ENCODE measurements at regions not wholly inside any gene's neighbourhood (a gene's known extent, or its start where the extent isn't known, plus 50 kb on each side); places are given as distances from the start of the nearest gene placed in this dataset.

DNA sequence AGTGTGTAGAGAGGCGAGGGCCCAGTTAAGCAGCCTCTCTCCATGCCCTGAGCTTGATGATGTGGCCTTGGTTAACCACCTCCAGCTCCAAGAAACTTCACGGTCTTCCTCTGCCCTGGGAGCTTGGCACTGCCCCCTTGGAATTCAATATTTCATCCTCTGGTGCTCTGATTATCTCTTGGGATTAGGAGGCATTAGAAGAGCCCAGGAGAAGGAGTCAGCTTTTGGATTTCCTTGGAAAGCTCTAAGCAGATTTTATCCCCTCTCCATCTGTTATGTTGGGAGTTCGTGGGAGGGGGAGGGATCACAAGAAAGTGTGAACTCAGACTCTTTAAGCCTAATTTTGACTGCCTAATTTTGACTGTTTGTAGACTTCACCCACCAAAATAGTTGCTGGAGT lies 132.7 kb upstream of the AGBL1 start:
- no peak overlapping the region for H3K27ac ChIP-seq (ENCODE audit: low read length in 2 of 2)
- H3K36me3 ChIP-seq (replicated peaks in 1 of 2; ENCODE audit: control extremely low read depth in 1 of 2, control insufficient read depth in 1 of 2, extremely low read depth in 1 of 2, insufficient read depth in 2 of 2, low read length in 1 of 2) = no peaks in the 10 kb centered on the region
- POLR2A ChIA-PET = no interaction called here
- no peak overlapping the region for H3K4me3 ChIP-seq (ENCODE audit: control extremely low read depth in 1 of 5, extremely low read depth in 1 of 5, insufficient read depth in 1 of 5, low read depth in 2 of 5, low read length in 4 of 5)
- H4K20me1 ChIP-seq (ENCODE audit: control insufficient read depth, insufficient read depth, low read length, poor library complexity, severe bottlenecking) = no peaks in the 10 kb centered on the region
- DNase-seq = no peak
- no peak overlapping the region for H3K9ac ChIP-seq (ENCODE audit: low read length)
- Mint-ChIP-seq H3K4me3 (no peak overlapping the region), H3K9me3 (ENCODE audit: insufficient read depth) (no peaks in the 10 kb centered on the region), H3K27ac (no peak overlapping the region), H3K27me3 (no peaks in the 10 kb centered on the region), H3K4me1 (no peaks in the 10 kb centered on the region)
- no peak for ATAC-seq (ENCODE audit: low read depth)
- CTCF ChIA-PET = no interaction called here
- H3K27me3 ChIP-seq (replicated peaks in 1 of 4; ENCODE audit: control extremely low read depth in 1 of 4, control insufficient read depth in 3 of 4, insufficient read depth in 4 of 4, low read length in 3 of 4) = no peaks in the 10 kb centered on the region
- H3K4me1 ChIP-seq (ENCODE audit: control insufficient read depth in 2 of 2, insufficient read depth in 2 of 2, low read length in 2 of 2) = no peaks in the 10 kb centered on the region
- H2AFZ ChIP-seq (ENCODE audit: insufficient read depth, low read depth, low read length, poor library complexity, severe bottlenecking) = no peak overlapping the region
- WGBS (ENCODE audit: insufficient coverage) = no CpG with 5 or more reads among the region's 3 CpGs
- no peak for TF ChIP-seq EZH2 (IDR thresholded peaks at IDR 0.05; ENCODE audit: borderline replicate concordance, insufficient read depth, low read depth, low read length, poor library complexity, severe bottlenecking)
- TF ChIP-seq, protein P1, sequence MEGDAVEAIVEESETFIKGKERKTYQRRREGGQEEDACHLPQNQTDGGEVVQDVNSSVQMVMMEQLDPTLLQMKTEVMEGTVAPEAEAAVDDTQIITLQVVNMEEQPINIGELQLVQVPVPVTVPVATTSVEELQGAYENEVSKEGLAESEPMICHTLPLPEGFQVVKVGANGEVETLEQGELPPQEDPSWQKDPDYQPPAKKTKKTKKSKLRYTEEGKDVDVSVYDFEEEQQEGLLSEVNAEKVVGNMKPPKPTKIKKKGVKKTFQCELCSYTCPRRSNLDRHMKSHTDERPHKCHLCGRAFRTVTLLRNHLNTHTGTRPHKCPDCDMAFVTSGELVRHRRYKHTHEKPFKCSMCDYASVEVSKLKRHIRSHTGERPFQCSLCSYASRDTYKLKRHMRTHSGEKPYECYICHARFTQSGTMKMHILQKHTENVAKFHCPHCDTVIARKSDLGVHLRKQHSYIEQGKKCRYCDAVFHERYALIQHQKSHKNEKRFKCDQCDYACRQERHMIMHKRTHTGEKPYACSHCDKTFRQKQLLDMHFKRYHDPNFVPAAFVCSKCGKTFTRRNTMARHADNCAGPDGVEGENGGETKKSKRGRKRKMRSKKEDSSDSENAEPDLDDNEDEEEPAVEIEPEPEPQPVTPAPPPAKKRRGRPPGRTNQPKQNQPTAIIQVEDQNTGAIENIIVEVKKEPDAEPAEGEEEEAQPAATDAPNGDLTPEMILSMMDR (IDR thresholded peaks at IDR 0.05) = no peak
- intact Hi-C loops (cut with micrococcal nuclease) = no loop called here
- H3K9me3 ChIP-seq (ENCODE audit: control extremely low read depth in 1 of 3, control insufficient read depth in 2 of 3, insufficient read depth in 1 of 3, low read length in 2 of 3) = peaks cover 0 to 3% (median 0%) of the 10 kb centered on the region in 3 donors
- no peak overlapping the region for H3K4me2 ChIP-seq (replicated peaks; ENCODE audit: low read depth, low read length, poor library complexity, severe bottlenecking)
- H3K79me2 ChIP-seq (ENCODE audit: control insufficient read depth, insufficient read depth, low read length) = no peaks in the 10 kb centered on the region

DNA sequence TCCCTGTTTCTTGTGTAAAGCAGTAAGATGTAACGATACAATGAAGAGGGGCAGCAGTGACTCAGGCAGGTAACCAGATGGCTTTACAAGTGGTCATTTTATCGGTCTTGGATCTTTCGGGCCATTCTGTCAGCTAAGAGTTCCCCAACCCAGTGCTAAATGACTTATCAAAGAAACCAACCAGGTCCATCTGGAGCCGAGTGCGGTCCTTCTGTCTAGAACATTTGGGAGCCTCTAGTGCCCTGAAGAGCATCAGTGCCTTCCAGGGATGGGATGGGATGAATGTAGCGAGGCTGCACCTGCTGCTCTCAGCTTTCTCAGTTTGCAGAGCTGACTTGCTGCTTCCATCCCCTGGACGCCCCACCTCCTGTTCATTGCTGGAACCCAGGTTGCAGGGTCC lies 131.7 kb upstream of the AGBL1 start:
- CTCF ChIA-PET = no interaction called here
- Histone ChIP-seq H3K36me3 (replicated peaks in 1 of 2; ENCODE audit: control extremely low read depth in 1 of 2, control insufficient read depth in 1 of 2, extremely low read depth in 1 of 2, insufficient read depth in 2 of 2, low read length in 1 of 2) (no peaks in the 10 kb centered on the region), H3K4me3 (ENCODE audit: control extremely low read depth in 1 of 5, extremely low read depth in 1 of 5, insufficient read depth in 1 of 5, low read depth in 2 of 5, low read length in 4 of 5) (no peak overlapping the region), H3K4me2 (replicated peaks; ENCODE audit: low read depth, low read length, poor library complexity, severe bottlenecking) (no peak overlapping the region), H3K27me3 (replicated peaks in 1 of 4; ENCODE audit: control extremely low read depth in 1 of 4, control insufficient read depth in 3 of 4, insufficient read depth in 4 of 4, low read length in 3 of 4) (no peaks in the 10 kb centered on the region), H3K4me1 (ENCODE audit: control insufficient read depth in 2 of 2, insufficient read depth in 2 of 2, low read length in 2 of 2) (no peaks in the 10 kb centered on the region), H3K79me2 (ENCODE audit: control insufficient read depth, insufficient read depth, low read length) (no peaks in the 10 kb centered on the region), H3K27ac (ENCODE audit: low read length in 2 of 2) (no peak overlapping the region), H3K9ac (ENCODE audit: low read length) (no peak overlapping the region), H4K20me1 (ENCODE audit: control insufficient read depth, insufficient read depth, low read length, poor library complexity, severe bottlenecking) (no peaks in the 10 kb centered on the region), H2AFZ (ENCODE audit: insufficient read depth, low read depth, low read length, poor library complexity, severe bottlenecking) (no peak overlapping the region), H3K9me3 (ENCODE audit: control extremely low read depth in 1 of 3, control insufficient read depth in 2 of 3, insufficient read depth in 1 of 3, low read length in 2 of 3) (peaks cover 0 to 3% (median 0%) of the 10 kb centered on the region in 3 donors)
- TF ChIP-seq, protein P1 (IDR thresholded peaks at IDR 0.05) = no peak
- no peak for TF ChIP-seq EZH2 (IDR thresholded peaks at IDR 0.05; ENCODE audit: borderline replicate concordance, insufficient read depth, low read depth, low read length, poor library complexity, severe bottlenecking)
- ATAC-seq (ENCODE audit: low read depth) = no peak
- Mint-ChIP-seq H3K27ac (no peak overlapping the region), H3K9me3 (ENCODE audit: insufficient read depth) (no peaks in the 10 kb centered on the region), H3K27me3 (no peaks in the 10 kb centered on the region), H3K4me1 (no peaks in the 10 kb centered on the region), H3K4me3 (no peak overlapping the region)
- intact Hi-C loops (cut with micrococcal nuclease) = no loop called here
- POLR2A ChIA-PET = no interaction called here
- no peak for DNase-seq
- WGBS (ENCODE audit: insufficient coverage) = 100% methylated on average over 6 of the region's 7 CpGs

Measured in B cell (primary cell).